ENCODE measurements at regions not wholly inside any gene's neighbourhood (a gene's known extent, or its start where the extent isn't known, plus 50 kb on each side); places are given as distances from the start of the nearest gene placed in this dataset.

GRCh38 chr2:2566396-2567323, 235.6 kb upstream of the MYT1L start:
- TF ChIP-seq POLR2A (IDR thresholded peaks at IDR 0.05), result no peak
- TF ChIP-seq CTCF (IDR thresholded peaks at IDR 0.05), result no peak
- TF ChIP-seq POLR2AphosphoS5 (IDR thresholded peaks at IDR 0.05), result no peak
- TF ChIP-seq EP300 (IDR thresholded peaks at IDR 0.05), result no peak

Data from suprapubic skin (tissue), 4 donors.